ENCODE measurements at regions not wholly inside any gene's neighbourhood (a gene's known extent, or its start where the extent isn't known, plus 50 kb on each side); places are given as distances from the start of the nearest gene placed in this dataset.

GRCh38 chr4:120266602-120267001 is 200.0 kb upstream of the MAD2L1 start:
- TF ChIP-seq THRA (CRISPR knock-in tag; IDR thresholded peaks at IDR 0.05; ENCODE audit: borderline replicate concordance) (no peak), HOXA9 (CRISPR knock-in tag; IDR thresholded peaks at IDR 0.05; ENCODE audit: borderline replicate concordance) (no peak), CTCF (CRISPR knock-in tag; IDR thresholded peaks at IDR 0.05) (no peak)

All from HepG2 (cell line).